BE2C (cell line): ENCODE measurements at regions not wholly inside any gene's neighbourhood (a gene's known extent, or its start where the extent isn't known, plus 50 kb on each side); places are given as distances from the start of the nearest gene placed in this dataset.

Experiments
- DNase-seq: peaks from one replicate; pipeline ENCODE4 v3.0.0-alpha.2; 2020
- H3K27me3 ChIP-seq: fragments of 250-450 bp; sonication (Bioruptor Pico); 2 replicates; pipeline ENCODE4 v1.5.1; 2020; ENCODE audit warnings: mild to moderate bottlenecking
- H3K36me3 ChIP-seq: fragments of 250-450 bp; sonication (Bioruptor Pico); 2 replicates; pipeline ENCODE4 v1.5.1; 2020; ENCODE audit warnings: mild to moderate bottlenecking
- H3K4me1 ChIP-seq: fragments of 250-450 bp; sonication (Bioruptor Pico); 2 replicates; pipeline ENCODE4 v1.5.1; 2020
- H3K4me3 ChIP-seq: 2 replicates; pipeline ENCODE4 v1.5.1; 2011; ENCODE audit warnings: low read depth, low read length
- H3K9me3 ChIP-seq: fragments of 250-450 bp; sonication (Bioruptor Pico); 2 replicates; pipeline ENCODE4 v1.5.1; 2020
- CTCF ChIP-seq: IDR thresholded peaks from 2 replicates; pipeline ENCODE4 v1.5.1; 2012; ENCODE audit warnings: mild to moderate bottlenecking, low read depth, low read length

- DNase-seq, result no peak
- H3K4me3 ChIP-seq, result no peak overlapping the region
- H3K27me3 ChIP-seq, result no peaks in the 10 kb centered on the region
- H3K4me1 ChIP-seq, result no peaks in the 10 kb centered on the region
- no peaks in the 10 kb centered on the region for H3K9me3 ChIP-seq
- no peak for TF ChIP-seq CTCF
- no peaks in the 10 kb centered on the region for H3K36me3 ChIP-seq
Observed at GRCh38 chr6:9439621-9440330, 975.1 kb downstream of the TFAP2A start.

- no peaks in the 10 kb centered on the region for H3K4me1 ChIP-seq
- H3K27me3 ChIP-seq, result no peaks in the 10 kb centered on the region
- no peak for TF ChIP-seq CTCF
- no peak overlapping the region for H3K4me3 ChIP-seq
- H3K9me3 ChIP-seq, result no peaks in the 10 kb centered on the region
- DNase-seq, result no peak
- no peaks in the 10 kb centered on the region for H3K36me3 ChIP-seq
Observed at GRCh38 chr6:9437836-9438235, 977.0 kb downstream of the TFAP2A start.

GRCh38 chr6:9435281-9435680 is 979.6 kb downstream of the TFAP2A start:
- no peaks in the 10 kb centered on the region for H3K27me3 ChIP-seq
- no peaks in the 10 kb centered on the region for H3K9me3 ChIP-seq
- no peak overlapping the region for H3K4me3 ChIP-seq
- TF ChIP-seq CTCF, result no peak
- DNase-seq, result no peak
- no peaks in the 10 kb centered on the region for H3K4me1 ChIP-seq
- no peaks in the 10 kb centered on the region for H3K36me3 ChIP-seq

- no peaks in the 10 kb centered on the region for H3K27me3 ChIP-seq
Observed at GRCh38 chr6:9431945-9432344, 982.9 kb downstream of the TFAP2A start.

GRCh38 chr6:9428421-9429172 is 986.3 kb downstream of the TFAP2A start:
- Histone ChIP-seq H3K4me3 (no peak overlapping the region), H3K27me3 (no peaks in the 10 kb centered on the region), H3K9me3 (no peaks in the 10 kb centered on the region), H3K36me3 (no peaks in the 10 kb centered on the region), H3K4me1 (no peaks in the 10 kb centered on the region)
- no peak for TF ChIP-seq CTCF
- no peak for DNase-seq

More at GRCh38 chr6:9431945-9432344, 982.9 kb downstream of the TFAP2A start:
- H3K4me1 ChIP-seq, result no peaks in the 10 kb centered on the region
- no peak for TF ChIP-seq CTCF
- H3K9me3 ChIP-seq, result no peaks in the 10 kb centered on the region
- no peak overlapping the region for H3K4me3 ChIP-seq
- no peak for DNase-seq
- H3K36me3 ChIP-seq, result no peaks in the 10 kb centered on the region

GRCh38 chr6:9422138-9422537 is 986.8 kb upstream of the SLC35B3 start:
- TF ChIP-seq CTCF, result no peak
- no peaks in the 10 kb centered on the region for H3K9me3 ChIP-seq
- H3K36me3 ChIP-seq, result no peaks in the 10 kb centered on the region
- H3K27me3 ChIP-seq, result no peaks in the 10 kb centered on the region
- DNase-seq, result no peak
- H3K4me3 ChIP-seq, result no peak overlapping the region
- H3K4me1 ChIP-seq, result no peaks in the 10 kb centered on the region
